ENCODE measurements at regions not wholly inside any gene's neighbourhood (a gene's known extent, or its start where the extent isn't known, plus 50 kb on each side); places are given as distances from the start of the nearest gene placed in this dataset.

DNA sequence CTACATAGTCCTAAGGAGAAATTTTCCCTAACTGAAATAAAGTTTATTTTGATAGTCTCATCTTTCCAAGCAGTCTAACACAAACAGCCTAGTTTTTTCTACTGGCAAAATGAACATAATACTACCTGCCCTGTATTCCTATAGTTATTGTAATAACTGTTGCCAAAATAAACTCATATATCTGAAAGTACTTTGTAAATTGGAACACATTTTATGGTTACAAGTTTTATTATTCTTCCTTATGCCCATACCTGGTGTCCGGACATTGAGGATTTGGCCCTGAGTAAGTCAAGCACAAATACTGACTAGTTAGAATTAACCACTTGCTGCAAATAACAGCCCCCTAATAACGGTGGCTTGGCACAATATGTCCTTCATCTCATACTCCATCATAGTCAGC, 120.4 kb upstream of the TOM1L1 start:
- TF ChIP-seq, protein P1, sequence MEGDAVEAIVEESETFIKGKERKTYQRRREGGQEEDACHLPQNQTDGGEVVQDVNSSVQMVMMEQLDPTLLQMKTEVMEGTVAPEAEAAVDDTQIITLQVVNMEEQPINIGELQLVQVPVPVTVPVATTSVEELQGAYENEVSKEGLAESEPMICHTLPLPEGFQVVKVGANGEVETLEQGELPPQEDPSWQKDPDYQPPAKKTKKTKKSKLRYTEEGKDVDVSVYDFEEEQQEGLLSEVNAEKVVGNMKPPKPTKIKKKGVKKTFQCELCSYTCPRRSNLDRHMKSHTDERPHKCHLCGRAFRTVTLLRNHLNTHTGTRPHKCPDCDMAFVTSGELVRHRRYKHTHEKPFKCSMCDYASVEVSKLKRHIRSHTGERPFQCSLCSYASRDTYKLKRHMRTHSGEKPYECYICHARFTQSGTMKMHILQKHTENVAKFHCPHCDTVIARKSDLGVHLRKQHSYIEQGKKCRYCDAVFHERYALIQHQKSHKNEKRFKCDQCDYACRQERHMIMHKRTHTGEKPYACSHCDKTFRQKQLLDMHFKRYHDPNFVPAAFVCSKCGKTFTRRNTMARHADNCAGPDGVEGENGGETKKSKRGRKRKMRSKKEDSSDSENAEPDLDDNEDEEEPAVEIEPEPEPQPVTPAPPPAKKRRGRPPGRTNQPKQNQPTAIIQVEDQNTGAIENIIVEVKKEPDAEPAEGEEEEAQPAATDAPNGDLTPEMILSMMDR (IDR thresholded peaks at IDR 0.05) = no peak
- TF ChIP-seq POLR2A (IDR thresholded peaks at IDR 0.05) (no peak), EP300 (IDR thresholded peaks at IDR 0.05) (no peak)
